ENCODE measurements at regions not wholly inside any gene's neighbourhood (a gene's known extent, or its start where the extent isn't known, plus 50 kb on each side); places are given as distances from the start of the nearest gene placed in this dataset.

DNA sequence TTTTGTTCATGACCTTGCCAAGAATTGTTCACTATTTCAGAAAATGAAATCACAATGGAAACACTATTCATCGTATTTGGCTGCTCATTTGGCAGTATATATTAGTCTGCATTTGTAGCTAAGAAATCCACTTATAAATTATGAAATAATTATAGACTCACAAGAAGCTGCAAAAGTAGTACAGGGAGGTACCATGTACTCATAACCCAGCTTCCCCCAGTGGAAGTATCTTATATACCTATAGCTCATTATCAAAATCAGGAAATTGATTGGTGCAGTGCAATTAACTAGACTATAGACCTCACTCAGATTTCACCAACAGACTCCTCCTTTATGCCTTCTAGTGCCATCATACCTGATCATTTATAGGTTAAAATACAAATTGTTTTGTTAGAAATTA is 178.8 kb upstream of the VASH1 start:
- TF ChIP-seq, protein P1, sequence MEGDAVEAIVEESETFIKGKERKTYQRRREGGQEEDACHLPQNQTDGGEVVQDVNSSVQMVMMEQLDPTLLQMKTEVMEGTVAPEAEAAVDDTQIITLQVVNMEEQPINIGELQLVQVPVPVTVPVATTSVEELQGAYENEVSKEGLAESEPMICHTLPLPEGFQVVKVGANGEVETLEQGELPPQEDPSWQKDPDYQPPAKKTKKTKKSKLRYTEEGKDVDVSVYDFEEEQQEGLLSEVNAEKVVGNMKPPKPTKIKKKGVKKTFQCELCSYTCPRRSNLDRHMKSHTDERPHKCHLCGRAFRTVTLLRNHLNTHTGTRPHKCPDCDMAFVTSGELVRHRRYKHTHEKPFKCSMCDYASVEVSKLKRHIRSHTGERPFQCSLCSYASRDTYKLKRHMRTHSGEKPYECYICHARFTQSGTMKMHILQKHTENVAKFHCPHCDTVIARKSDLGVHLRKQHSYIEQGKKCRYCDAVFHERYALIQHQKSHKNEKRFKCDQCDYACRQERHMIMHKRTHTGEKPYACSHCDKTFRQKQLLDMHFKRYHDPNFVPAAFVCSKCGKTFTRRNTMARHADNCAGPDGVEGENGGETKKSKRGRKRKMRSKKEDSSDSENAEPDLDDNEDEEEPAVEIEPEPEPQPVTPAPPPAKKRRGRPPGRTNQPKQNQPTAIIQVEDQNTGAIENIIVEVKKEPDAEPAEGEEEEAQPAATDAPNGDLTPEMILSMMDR (IDR thresholded peaks at IDR 0.05): no peak
- no peak for TF ChIP-seq POLR2A (IDR thresholded peaks at IDR 0.05)
